ENCODE measurements at regions not wholly inside any gene's neighbourhood (a gene's known extent, or its start where the extent isn't known, plus 50 kb on each side); places are given as distances from the start of the nearest gene placed in this dataset.

- peak in 1 of 5 donors; percentile 68 for DNase-seq
Observed at GRCh38 chr2:8154936-8155335, 526.9 kb upstream of the ID2 start.

- no peak for DNase-seq
Observed at GRCh38 chr2:8157621-8158430, 524.0 kb upstream of the ID2 start.

DNA sequence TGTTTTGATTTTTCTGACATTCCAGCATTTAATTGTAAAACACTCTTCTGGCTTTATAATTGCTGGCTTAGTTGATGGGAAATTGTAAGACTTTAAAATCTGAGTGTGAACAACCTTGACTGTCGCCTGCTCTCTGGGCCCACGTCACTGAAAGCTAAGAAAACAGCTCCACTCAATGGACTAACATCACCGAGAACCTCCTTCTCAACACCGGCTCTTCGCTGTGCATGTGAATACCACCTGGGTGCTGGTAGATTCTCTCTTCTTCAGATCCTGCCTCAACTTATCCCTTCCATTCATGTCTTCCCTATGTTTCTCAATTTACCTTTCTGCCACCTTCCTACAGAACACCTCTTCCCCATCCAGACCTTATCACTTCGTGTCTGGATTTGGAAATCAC lies 523.1 kb upstream of the ID2 start:
- DNase-seq: no peak

GRCh38 chr2:8159211-8159965 lies 522.5 kb upstream of the ID2 start:
- no peak for DNase-seq

- DNase-seq: no peak
Observed at GRCh38 chr2:8159966-8160603, 521.8 kb upstream of the ID2 start.

DNA sequence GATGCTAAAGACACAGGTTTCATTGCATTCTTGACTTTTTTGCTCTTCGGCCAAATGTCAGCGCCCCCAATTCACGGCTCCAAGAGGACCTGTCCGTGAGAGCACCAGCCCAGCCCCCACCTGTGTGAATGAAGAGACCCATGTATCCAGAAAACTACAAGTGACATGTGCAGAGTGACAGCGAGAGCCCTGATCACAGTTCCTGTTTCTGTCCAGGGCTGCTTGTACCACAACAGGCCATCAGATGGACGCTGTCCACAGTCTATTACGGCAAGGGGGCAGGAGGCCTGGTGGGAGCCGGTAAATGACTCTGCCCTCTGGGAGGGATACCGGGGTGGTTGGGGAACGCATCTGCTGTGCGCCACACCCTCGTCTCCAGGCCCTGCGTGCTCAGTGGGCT lies 520.9 kb upstream of the ID2 start:
- no peak for DNase-seq

GRCh38 chr2:8162552-8162951 lies 519.3 kb upstream of the ID2 start:
- no peak for DNase-seq

DNA sequence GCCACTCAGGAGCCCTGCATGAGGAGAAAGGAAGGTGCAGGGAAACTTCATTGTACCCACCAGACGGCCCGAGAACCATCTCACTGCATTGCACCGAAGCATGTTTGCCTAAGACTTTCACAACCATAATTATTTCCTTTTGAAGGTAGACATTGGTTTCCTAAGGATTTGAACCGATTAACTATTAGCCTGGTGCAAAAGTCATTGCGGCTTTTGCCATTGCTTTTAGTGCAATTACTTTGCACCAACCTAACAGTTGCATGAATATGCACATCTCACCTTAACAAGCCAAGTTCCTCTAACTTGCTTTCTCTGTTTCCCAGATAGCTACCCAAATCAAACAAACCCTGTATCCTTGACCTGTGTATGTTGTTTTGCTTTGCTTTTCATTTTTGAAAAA lies 516.3 kb upstream of the ID2 start:
- DNase-seq: no peak

DNA sequence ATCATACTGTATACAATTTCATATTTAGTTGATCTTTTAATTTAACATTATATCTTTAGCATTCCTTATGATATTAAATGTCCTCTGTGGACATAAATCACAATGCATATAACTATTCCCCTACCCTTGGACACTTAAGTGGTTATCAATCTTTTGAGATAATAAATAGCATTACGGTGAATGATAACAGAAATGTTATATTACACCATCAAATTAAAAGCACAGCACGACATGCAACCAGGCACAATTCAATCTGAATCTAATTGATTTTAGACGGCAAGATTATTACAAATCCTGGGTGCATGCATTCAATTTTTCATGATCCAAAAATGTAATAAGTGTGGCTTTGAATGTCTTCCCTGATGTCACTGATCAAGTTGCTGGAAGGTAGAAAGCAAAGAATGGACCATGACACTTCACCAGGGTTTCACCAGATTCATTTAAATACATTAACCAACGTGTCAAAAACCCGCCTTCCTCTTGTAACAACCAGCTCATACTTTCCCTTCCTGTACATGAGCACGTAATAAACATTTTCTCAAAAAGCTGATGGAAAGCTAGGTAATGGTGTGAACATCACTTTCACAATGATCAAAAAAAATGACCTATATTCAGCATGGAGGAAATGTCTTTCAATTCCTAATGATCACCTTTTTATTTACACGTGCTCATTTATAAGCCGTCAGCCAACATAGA lies 513.7 kb upstream of the ID2 start:
- DNase-seq: peak in 1 of 5 donors; percentile 28

GRCh38 chr2:8168876-8169424 lies 512.9 kb upstream of the ID2 start:
- no peak for DNase-seq

GRCh38 chr2:8169443-8169842 lies 512.4 kb upstream of the ID2 start:
- DNase-seq: no peak

DNA sequence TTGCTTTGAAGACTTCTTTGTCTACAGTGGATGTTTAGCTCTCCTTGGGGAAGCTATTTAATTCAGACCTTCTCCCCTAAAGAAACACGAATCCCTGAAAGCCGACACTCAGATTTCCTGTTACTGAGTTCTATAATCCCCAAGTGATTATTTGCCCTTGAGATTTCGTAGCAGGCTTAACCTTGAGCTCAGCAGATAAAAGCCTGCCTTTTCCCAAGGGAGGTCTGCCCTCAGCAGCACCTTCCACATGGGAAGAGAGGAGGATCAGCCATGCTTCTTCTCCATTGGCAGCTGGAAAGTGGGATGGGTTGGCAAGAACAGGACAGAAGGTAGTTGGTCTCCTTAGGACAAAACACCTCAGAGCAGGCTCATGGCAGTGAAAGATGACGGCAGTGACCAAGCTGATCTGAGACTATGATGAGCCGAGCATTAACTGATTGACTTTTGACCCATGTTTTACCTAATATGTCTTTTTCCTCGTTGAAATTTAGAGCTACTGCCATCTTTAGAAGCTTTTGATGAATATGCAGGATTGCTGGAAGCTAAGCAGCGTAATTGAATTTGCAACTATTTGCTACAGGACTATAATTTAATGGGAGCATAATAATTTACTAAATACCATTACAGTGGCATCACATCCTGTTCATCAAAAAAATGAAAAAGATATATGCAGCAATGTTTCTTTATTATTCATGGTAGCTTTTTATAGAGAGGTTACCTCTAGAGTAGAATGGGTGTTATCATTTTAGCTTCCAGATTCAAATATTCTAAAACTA lies 511.1 kb upstream of the ID2 start:
- no peak for DNase-seq

DNA sequence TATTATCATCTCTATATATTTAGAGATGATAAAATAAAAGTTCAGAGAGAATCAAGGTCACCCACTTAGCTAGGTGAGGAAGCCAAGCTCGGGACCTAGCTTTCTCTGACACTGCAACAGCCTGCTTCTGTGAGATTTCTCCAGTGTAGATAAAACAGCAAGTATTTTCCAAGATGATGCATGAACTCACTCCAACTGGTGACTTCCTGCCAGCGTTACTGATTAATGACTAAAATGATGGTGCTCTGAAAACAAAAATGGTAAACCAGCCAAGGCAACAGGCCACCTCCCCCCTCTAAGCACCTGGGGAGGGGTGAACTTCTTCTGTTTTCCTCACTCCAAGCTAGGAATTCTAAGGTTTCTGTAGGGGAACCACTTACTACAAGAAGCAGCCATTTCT lies 510.2 kb upstream of the ID2 start:
- no peak for DNase-seq

DNA sequence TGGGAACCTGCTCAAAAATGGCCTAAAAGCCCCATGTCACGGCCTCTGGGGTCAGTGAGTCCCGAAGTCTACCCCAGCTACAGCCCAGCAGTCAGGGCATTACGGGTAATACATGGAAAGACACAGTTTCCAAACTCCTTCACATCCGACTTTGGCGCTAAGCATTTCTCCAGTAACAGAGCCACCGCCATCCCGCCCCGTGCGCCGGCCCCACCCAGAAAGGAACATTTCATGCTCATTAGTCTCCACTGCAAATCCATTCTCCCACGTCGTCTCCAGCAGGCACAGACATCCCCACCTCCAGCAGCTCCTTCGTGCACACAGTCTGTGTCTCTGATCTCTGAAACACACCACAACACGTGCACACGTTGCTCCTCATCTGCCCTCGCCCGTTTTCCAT lies 509.2 kb upstream of the ID2 start:
- DNase-seq: no peak

DNA sequence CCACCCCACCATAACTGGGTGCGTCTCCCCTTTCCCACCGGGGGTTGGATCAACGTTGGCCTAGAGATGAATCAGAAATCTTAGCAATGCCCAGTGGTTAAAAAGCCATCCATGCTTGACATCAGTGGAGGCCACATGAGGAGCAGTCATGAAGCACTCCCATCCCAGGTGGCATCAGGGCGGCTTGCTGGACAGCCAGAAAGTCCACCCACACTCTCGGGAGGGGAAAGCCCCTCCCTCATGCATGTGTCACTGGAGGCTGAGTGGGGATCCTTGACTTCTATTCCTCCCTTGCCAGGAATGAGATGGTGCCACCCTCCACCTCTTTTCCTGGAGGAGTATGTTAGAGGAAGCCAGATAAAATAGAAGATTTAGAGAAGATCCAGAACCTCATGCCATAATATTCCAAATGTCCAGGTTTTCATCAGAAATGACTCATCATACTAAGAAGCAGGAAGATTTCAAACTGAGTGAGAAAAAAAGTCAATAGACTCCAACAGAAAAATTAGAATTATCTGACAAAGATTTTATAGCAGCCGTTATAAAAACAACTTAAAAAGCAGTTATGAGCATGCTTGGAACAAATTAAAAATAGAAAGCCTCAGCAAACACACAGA lies 507.1 kb upstream of the ID2 start:
- DNase-seq: no peak

DNA sequence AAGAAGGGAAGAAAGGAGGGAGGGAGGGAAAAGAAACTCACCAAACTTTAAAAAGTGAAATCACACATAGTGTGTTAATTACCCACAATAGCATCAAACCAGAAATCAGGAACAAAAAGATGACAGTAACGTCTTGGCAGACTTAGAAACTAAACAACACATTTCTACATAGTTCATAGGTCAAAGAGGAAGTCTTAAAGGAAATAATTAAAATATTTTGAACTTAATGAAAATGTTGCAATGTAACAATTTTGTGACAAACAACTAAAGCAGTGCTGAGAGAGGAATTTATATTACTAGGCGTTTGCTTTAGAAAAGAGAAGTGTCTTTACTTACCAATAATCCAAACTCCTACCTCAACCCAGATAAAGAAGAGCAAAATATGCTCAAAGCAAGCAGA lies 505.0 kb upstream of the ID2 start:
- DNase-seq: no peak

- no peak for DNase-seq
Observed at GRCh38 chr2:8177566-8177965, 504.3 kb upstream of the ID2 start.

- DNase-seq: no peak
Observed at GRCh38 chr2:8178911-8179310, 502.9 kb upstream of the ID2 start.

- DNase-seq: no peak
Observed at GRCh38 chr2:8189316-8189715, 492.5 kb upstream of the ID2 start.

- no peak for DNase-seq
Observed at GRCh38 chr2:8190279-8190678, 491.6 kb upstream of the ID2 start.

GRCh38 chr2:8191427-8191826 lies 490.4 kb upstream of the ID2 start:
- DNase-seq: no peak

GRCh38 chr2:8193146-8193545 lies 488.7 kb upstream of the ID2 start:
- DNase-seq: no peak
